OCI-M2 (cell line): ENCODE measurements at regions not wholly inside any gene's neighbourhood (a gene's known extent, or its start where the extent isn't known, plus 50 kb on each side); places are given as distances from the start of the nearest gene placed in this dataset.

Experiments
- DNase-seq: peaks from one replicate; lab custom pipeline; 2025; ENCODE audit not compliant: unreplicated experiment; lab: John Stamatoyannopoulos, UW

DNA sequence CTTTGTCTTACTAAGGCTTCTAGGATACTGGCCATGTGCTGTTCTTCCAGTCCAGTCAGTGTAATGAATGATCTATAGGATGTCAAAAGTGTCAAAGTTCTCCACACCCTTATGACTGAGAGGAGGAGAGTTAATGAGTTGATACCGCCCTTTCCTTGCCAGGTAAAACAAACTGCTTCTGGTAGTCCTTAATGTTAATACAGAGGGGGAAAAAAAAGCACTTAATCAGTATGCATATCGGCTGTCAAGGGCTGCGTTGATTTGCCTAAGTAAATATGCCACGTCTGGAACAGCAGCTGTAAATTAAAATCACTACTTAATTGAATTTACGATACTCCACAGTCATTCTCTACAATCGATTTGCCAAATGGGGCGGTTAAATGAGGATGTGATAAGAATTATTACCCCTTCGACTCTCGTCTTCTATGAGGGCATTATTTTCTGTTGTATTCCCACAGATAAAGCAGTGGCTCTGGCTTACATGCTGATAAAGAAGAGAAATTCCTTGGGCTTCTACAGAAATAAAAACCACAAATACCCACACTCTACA is 416.0 kb downstream of the KCNH5 start:
- no peak for DNase-seq

DNA sequence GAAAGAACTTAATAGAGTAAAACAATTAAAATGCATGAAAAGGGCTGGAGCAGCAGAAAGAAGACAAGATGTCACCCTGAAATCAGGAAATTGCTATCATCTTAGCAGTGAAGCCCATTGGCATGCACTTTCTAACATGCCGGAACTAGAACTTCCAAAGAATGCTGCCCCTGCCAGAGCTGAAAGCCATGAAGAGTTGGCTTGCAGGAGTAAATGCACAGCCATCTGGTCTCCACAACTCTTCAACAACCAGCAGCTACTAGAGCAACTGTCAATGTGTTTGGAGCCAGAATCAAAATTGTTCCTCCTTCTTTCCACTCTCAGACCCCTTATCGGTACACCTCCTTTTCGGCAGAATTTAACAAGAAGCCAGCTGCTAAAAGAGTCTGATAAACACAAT is 414.1 kb downstream of the KCNH5 start:
- no peak for DNase-seq

DNA sequence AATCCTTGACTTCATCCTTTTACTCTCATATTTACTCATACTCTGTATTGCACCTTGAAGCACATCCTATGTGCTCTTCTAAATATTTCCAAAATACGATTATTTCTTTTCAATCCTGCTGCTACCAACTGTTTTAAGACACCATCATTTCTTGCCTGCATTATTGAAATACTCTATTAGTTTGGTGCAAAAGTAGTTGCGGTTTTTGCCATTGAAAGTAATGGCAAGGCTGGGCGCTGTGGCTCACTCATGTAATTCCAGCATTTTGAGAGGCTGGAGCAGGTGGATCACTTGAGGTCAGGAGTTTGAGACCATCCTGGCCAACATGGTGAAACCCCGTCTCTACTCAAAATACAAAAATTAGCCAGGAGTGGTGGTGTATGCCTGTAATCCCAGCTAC is 412.5 kb downstream of the KCNH5 start:
- DNase-seq: no peak

DNA sequence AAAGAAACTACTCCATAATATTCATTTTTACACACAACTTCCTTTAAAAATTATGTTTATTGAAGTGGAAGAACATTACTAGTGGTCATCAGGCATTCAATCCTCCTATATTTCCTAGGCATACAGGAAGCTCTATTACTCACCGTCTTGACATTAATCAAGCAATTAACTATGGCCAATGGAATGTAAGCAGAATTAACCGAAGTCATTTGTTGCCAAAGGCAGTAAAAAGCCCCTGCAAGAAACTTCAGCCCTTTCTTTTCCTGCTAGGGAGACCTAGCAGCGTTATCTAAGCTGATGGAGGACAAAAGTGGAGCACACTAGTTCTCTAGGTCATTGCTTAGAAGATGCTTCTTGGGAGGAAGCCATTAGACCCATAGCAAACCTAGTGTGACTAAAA is 399.6 kb downstream of the KCNH5 start:
- DNase-seq: no peak
